ENCODE measurements at regions not wholly inside any gene's neighbourhood (a gene's known extent, or its start where the extent isn't known, plus 50 kb on each side); places are given as distances from the start of the nearest gene placed in this dataset.

- Histone ChIP-seq H3K27me3 (ENCODE audit: control insufficient read depth in 4 of 4, insufficient read depth in 4 of 4, low read length in 3 of 4) (no peaks in the 10 kb centered on the region), H3K9me3 (ENCODE audit: control insufficient read depth in 4 of 4, low read length in 3 of 4) (no peaks in the 10 kb centered on the region), H3K9ac (ENCODE audit: low read depth in 1 of 2, low read length in 2 of 2) (no peak overlapping the region), H3K27ac (ENCODE audit: low read depth in 1 of 2, low read length in 2 of 2) (no peak overlapping the region), H3K36me3 (ENCODE audit: control insufficient read depth in 4 of 4, insufficient read depth in 3 of 4, low read depth in 1 of 4, low read length in 3 of 4) (no peaks in the 10 kb centered on the region), H3K4me1 (ENCODE audit: control insufficient read depth in 4 of 4, insufficient read depth in 4 of 4, low read length in 3 of 4) (peaks cover 0 to 5% (median 2%) of the 10 kb centered on the region in 4 donors), H3K4me3 (ENCODE audit: low read depth in 1 of 3, low read length in 3 of 3) (no peak overlapping the region)
- TF ChIP-seq SP1 (IDR thresholded peaks at IDR 0.05) (no peak), HNF4A (conservative IDR thresholded peaks at IDR 0.05) (no peak), NR2F2 (IDR thresholded peaks at IDR 0.05) (no peak), GABPA (IDR thresholded peaks at IDR 0.05 in 1 of 2, conservative IDR thresholded peaks at IDR 0.05 in 1 of 2) (no peak), JUND (IDR thresholded peaks at IDR 0.05) (no peak), HNF4G (IDR thresholded peaks at IDR 0.05) (no peak), EGR1 (IDR thresholded peaks at IDR 0.05; ENCODE audit: low read depth in 2 of 2) (no peak), RAD21 (IDR thresholded peaks at IDR 0.05) (no peak), TAF1 (conservative IDR thresholded peaks at IDR 0.05) (no peak), FOXA1 (IDR thresholded peaks at IDR 0.05) (no peak), REST (IDR thresholded peaks at IDR 0.05) (no peak), MAX (IDR thresholded peaks at IDR 0.05) (no peak), YY1 (IDR thresholded peaks at IDR 0.05) (no peak), ZBTB33 (IDR thresholded peaks at IDR 0.05) (no peak), RXRA (IDR thresholded peaks at IDR 0.05) (no peak), ATF3 (IDR thresholded peaks at IDR 0.05) (no peak), CTCF (IDR thresholded peaks at IDR 0.05; ENCODE audit: low read depth, low read length, missing input control) (no peak), FOXA2 (IDR thresholded peaks at IDR 0.05) (no peak)
- WGBS, result 76% methylated on average over 4 of the region's 4 CpGs
- no peak for DNase-seq (ENCODE audit: low spot score)
Observed at GRCh38 chr14:49315570-49315969, 270.6 kb downstream of the RPS29 start.
